Rectal smooth muscle tissue (tissue), 1 donor: ENCODE measurements at regions not wholly inside any gene's neighbourhood (a gene's known extent, or its start where the extent isn't known, plus 50 kb on each side); places are given as distances from the start of the nearest gene placed in this dataset.
"Not testable (repeated sequence)": the region's sequence is repeated elsewhere in the genome, so short reads cannot be mapped to it uniquely, and the experiment has no call there.

Experiments
- H3K27ac ChIP-seq: one replicate; pipeline ENCODE4 v1.7.0; 2013; ENCODE audit warnings: low read depth, low read length, inconsistent platforms
- H3K27me3 ChIP-seq: one replicate; pipeline ENCODE4 v1.7.0; 2013; ENCODE audit warnings: low read length; ENCODE audit not compliant: control insufficient read depth, insufficient read depth
- H3K36me3 ChIP-seq: one replicate; pipeline ENCODE4 v1.7.0; 2013; ENCODE audit warnings: low read length; ENCODE audit not compliant: control insufficient read depth, insufficient read depth
- H3K4me1 ChIP-seq: one replicate; pipeline ENCODE4 v1.7.0; 2013; ENCODE audit warnings: low read length; ENCODE audit not compliant: control insufficient read depth, insufficient read depth
- H3K4me3 ChIP-seq: one replicate; pipeline ENCODE4 v1.7.0; 2013; ENCODE audit warnings: low read length
- H3K9ac ChIP-seq: one replicate; pipeline ENCODE4 v1.7.0; 2013; ENCODE audit warnings: low read length

DNA sequence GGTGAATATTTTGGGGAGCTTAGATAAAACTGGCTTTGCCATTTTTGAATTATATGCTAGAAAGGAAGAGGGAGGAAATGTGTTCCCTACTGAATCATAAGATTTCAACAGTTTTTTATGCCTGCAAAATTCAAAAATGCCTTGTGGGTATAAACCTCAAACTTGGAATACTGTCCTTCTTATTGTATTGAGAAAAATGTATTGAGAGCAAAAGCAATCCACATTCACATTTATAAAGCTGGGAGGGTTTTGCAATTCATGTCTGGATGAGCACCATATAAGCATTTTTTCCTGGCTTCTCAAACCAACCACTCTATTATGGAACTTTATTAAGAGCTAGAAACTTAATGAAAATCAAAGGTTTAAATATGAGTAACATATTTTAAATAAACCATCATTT is 289.8 kb downstream of the PCDH7 start:
- H3K4me3 ChIP-seq: no peak overlapping the region
- H3K4me1 ChIP-seq: no peaks in the 10 kb centered on the region
- no peaks in the 10 kb centered on the region for H3K27me3 ChIP-seq
- no peak overlapping the region for H3K9ac ChIP-seq
- H3K36me3 ChIP-seq: no peaks in the 10 kb centered on the region
- no peak overlapping the region for H3K27ac ChIP-seq

DNA sequence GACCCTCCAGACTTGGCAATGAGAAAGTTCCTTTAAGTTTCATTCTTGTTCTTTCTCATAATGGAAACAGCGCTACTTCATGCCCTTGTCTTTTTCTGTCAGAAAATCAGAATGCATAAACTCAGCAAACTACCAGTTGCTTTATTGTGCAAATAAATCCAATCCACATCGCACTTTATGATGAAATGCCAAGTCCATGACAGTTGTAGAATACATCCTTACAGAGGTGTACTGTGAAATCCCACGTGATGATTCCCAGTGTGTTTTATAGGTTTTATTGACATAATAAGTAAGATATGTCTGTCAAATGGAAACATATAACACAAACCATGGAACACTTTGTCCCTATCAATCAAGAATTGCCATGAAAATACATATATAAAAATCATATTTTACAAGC is 295.0 kb downstream of the PCDH7 start:
- Histone ChIP-seq H3K27me3 (no peaks in the 10 kb centered on the region), H3K4me3 (no peak overlapping the region), H3K36me3 (no peaks in the 10 kb centered on the region), H3K4me1 (no peaks in the 10 kb centered on the region), H3K9ac (no peak overlapping the region), H3K27ac (no peak overlapping the region)

DNA sequence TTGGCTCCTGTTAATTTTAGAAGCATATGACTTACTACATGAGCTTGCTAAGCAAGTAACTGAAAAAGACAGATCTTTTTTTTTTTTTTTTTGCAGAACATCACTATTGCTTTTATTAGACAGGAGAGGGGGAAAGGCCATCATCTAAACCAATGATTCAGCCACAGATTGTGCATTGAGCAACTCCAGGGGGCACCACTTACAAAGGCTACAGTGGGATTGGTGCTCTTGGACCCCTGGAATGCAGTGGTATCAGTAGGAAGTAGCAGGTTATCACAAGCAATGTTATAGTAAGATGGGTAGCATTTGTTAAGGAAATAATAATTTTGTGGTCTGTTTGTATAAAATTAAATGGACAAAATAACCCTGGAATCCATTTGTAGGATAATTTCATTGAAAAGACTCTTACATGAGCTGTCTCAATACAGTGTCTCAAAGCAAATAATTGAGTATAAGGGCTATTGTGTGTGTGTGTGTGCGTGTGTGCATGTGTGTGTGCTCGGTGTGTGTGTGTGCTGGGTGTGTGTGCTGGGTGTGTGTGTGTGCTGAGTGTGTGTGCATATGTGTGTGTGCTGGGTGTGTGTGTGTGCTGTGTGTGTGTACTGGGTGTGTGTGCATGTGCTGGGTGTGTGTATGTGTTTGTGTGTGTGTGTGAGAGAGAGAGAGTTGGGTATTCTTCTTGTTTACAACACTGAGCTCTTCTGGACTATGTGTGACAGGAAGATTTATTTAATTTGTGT is 296.3 kb downstream of the PCDH7 start:
- Histone ChIP-seq H3K27ac (no peak overlapping the region), H3K4me1 (no peaks in the 10 kb centered on the region), H3K27me3 (no peaks in the 10 kb centered on the region), H3K36me3 (no peaks in the 10 kb centered on the region), H3K4me3 (no peak overlapping the region), H3K9ac (no peak overlapping the region)

DNA sequence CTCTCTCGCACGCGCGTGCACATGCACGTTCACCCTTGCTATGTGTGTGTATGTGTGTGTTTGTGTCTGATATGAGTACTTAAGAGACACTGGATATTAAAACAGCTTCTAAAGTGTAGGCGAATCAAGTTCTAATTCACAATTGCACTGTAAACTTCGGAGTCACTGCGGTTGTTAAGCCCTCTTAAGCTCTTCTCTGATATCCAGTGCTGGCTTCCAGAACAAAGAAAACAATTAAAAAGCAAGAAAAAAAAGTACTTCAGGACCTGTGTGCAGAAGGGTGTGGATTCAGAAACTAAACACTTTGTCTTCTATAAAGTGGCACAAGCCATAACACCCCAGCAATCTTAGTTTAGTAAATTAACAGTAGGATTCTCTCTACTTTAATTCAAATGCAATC is 300.2 kb downstream of the PCDH7 start:
- H3K27ac ChIP-seq: no peak overlapping the region
- no peak overlapping the region for H3K9ac ChIP-seq
- H3K4me3 ChIP-seq: no peak overlapping the region
- no peaks in the 10 kb centered on the region for H3K4me1 ChIP-seq
- no peaks in the 10 kb centered on the region for H3K36me3 ChIP-seq
- no peaks in the 10 kb centered on the region for H3K27me3 ChIP-seq

DNA sequence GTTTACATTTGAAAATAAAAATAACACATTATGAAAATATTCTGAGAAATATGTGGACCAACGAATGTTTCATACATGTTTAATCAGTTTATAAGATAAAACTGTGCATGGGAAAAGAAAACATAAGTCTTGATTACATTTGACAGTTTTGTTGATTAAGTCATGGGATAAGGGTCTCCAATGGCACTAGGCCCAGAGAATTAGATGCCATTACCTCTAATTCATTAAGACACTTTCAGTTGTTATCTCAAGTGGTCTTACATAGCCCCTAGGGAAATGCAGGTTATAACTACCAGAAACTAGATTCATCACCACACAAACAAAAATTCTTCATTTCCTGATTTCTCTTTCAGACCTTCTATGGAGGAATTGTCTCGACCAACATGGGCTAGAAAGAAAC is 300.8 kb downstream of the PCDH7 start:
- Histone ChIP-seq H3K4me3 (no peak overlapping the region), H3K27me3 (no peaks in the 10 kb centered on the region), H3K36me3 (no peaks in the 10 kb centered on the region), H3K9ac (no peak overlapping the region), H3K27ac (no peak overlapping the region), H3K4me1 (no peaks in the 10 kb centered on the region)

DNA sequence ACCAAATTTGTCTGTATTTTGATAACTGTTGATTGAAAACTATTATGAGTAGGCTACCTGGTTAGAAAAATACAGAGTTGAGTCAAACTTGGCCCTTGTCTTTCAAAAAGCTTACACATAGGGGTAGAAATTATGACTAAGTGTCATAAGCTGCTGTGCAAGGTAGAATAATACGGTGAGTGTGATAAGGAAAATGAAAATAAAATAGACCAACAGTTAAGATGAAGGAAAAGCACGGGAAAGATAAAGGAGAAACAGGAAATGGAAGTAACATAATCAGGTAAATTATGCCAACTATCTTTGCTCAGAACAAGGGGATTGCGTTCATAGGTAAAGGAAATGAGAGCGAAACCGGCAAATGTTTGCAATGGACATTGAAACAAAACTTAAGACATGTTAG is 302.5 kb downstream of the PCDH7 start:
- no peak overlapping the region for H3K27ac ChIP-seq
- no peaks in the 10 kb centered on the region for H3K36me3 ChIP-seq
- no peaks in the 10 kb centered on the region for H3K4me1 ChIP-seq
- no peak overlapping the region for H3K9ac ChIP-seq
- H3K4me3 ChIP-seq: no peak overlapping the region
- H3K27me3 ChIP-seq: no peaks in the 10 kb centered on the region

DNA sequence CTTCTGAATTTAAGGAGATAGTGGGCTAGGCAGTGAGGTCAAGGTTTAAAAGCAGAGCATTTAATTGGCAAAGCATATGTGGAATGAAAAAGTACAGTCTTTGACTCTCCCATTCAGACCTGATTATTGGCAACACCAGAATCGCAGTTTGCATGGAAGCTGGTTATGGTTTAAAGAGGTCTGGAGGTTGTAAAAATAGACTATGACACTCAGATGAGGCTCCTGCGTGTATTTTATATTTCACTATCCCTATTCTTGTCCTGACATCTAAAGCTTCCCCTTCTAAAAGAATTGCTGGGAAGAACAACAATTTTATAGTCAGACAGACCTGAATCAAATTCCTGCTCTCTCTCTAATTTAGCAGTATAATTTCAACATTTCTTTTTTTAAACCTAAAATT is 302.9 kb downstream of the PCDH7 start:
- Histone ChIP-seq H3K4me1 (no peaks in the 10 kb centered on the region), H3K9ac (no peak overlapping the region), H3K36me3 (no peaks in the 10 kb centered on the region), H3K27ac (no peak overlapping the region), H3K27me3 (no peaks in the 10 kb centered on the region), H3K4me3 (no peak overlapping the region)

DNA sequence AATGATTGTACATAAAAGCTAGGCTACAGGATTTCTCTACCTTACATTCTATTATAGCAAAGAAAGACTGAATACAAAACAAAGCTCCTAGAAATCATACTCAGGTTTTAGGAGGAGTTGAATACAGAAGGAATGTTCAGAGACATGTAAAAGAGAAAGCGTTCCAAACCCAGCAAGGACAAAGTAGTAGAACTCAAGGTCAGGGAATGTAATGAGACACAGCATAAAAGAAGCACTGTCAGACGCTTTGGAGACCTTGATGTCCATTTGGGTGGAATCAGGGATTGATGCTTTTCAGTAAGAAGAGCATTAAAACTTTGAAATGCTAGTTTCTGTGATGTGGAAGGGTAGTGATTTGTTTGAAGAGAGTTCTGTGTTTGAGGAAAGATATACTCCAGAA is 303.6 kb downstream of the PCDH7 start:
- H3K9ac ChIP-seq: no peak overlapping the region
- no peaks in the 10 kb centered on the region for H3K27me3 ChIP-seq
- no peaks in the 10 kb centered on the region for H3K4me1 ChIP-seq
- no peak overlapping the region for H3K27ac ChIP-seq
- H3K4me3 ChIP-seq: no peak overlapping the region
- no peaks in the 10 kb centered on the region for H3K36me3 ChIP-seq

DNA sequence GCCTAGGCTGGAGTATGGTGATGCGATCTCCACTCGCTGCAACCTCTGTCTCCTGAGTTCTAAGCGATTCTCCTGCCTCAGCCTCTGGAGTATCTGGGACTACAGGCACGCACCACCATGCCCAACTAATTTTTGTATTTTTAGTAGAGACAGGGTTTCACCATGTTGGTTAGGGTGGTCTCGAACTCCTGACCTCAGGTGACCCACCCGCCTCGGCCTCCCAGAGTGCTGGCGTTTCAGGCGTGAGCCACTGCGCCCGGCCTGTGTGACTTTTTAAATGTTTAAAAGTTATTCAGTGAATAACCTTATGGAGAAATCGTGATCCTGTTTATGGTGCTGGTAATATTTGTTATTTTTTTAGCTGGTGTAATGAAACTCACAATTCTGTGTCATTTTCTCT is 304.6 kb downstream of the PCDH7 start:
- not testable (repeated sequence) for H3K9ac ChIP-seq, H3K4me1 ChIP-seq, H3K27ac ChIP-seq, H3K4me3 ChIP-seq, H3K36me3 ChIP-seq, H3K27me3 ChIP-seq

DNA sequence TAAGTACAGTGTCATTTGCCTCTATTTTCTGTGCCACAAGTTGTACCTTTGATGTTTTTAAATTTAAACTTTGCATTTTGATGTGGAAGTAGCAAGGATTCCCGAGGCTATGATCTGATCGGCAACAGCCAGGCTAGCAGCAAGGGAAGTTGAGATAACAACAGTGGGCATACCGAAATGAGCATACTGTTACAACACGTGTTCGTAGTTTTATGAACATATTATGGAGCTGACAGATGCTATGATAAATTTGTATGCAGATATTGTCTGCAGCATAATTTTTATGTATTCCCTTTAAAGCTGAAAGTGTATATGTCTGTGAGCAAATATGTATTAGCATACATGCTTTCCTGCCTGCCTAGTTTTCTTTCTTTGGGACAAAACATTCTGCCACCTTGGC is 306.1 kb downstream of the PCDH7 start:
- Histone ChIP-seq H3K36me3 (no peaks in the 10 kb centered on the region), H3K27me3 (no peaks in the 10 kb centered on the region), H3K4me1 (no peaks in the 10 kb centered on the region), H3K9ac (no peak overlapping the region), H3K4me3 (no peak overlapping the region), H3K27ac (no peak overlapping the region)

DNA sequence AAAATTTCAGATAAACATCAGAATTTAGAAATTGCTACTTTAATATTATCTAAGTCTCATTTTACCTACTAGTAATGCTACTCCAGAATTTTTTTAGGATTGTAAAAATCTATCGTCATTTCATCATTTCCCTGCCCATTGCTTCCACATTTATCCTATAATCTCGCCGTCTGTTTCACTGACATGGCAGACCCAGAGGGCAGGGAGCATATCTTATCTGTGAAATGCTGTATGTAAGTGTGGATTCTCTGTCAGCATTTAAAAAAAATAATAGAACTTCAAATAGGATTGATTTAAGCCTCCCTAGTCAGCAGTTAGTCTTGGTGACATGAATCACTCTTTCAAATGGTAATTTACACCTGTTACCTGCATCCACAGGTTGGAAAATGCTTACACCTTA is 314.4 kb downstream of the PCDH7 start:
- Histone ChIP-seq H3K9ac (no peak overlapping the region), H3K4me3 (no peak overlapping the region), H3K27ac (no peak overlapping the region), H3K36me3 (no peaks in the 10 kb centered on the region), H3K27me3 (no peaks in the 10 kb centered on the region), H3K4me1 (no peaks in the 10 kb centered on the region)

DNA sequence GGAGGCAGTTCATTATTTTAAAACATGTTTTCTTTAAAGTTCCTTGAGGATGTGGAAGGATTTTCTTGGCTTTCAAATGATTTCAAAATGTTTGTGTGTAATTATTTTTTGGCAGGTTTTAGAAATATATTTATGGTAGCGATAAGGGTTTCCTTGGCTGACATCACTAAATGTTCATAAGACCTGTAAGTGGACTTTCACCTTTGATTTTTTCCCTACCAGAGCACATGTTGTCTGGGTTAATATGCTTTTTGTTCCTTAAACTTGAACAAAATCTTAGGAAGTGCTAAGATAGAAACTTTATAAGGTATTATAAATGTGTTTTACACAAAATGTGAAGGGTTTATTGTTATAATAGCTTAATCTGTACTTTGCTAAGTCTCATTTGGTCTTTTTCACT is 315.6 kb downstream of the PCDH7 start:
- Histone ChIP-seq H3K36me3 (no peaks in the 10 kb centered on the region), H3K4me3 (no peak overlapping the region), H3K27ac (no peak overlapping the region), H3K4me1 (no peaks in the 10 kb centered on the region), H3K9ac (no peak overlapping the region), H3K27me3 (no peaks in the 10 kb centered on the region)

DNA sequence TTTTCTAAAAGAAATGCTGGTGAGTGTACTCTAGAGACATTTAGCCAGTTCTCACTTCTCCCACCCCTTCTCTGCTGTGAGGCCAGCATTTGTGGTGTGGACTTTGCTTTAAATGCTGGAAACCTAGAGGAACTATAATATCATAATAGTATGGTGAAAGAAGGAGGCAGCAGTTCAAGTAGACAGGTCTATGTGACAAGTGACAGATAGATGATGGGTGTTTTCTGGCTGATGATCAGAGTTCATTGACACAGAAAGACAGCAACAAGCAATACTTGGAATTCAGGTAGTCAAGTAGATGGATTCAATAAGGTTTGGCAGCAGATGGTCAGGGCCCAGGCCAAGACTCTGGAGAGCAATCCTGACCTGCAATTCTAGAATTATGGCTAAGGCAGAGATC is 317.5 kb downstream of the PCDH7 start:
- H3K9ac ChIP-seq: no peak overlapping the region
- no peak overlapping the region for H3K4me3 ChIP-seq
- no peaks in the 10 kb centered on the region for H3K27me3 ChIP-seq
- H3K36me3 ChIP-seq: no peaks in the 10 kb centered on the region
- H3K4me1 ChIP-seq: no peaks in the 10 kb centered on the region
- H3K27ac ChIP-seq: no peak overlapping the region
